ENCODE measurements at regions not wholly inside any gene's neighbourhood (a gene's known extent, or its start where the extent isn't known, plus 50 kb on each side); places are given as distances from the start of the nearest gene placed in this dataset.

- Histone ChIP-seq H3K4me1 (no peaks in the 10 kb centered on the region), H3K4me3 (no peak overlapping the region), H3K27ac (replicated peaks in 1 of 4) (no peak overlapping the region), H3K36me3 (no peaks in the 10 kb centered on the region), H3K9me3 (peaks cover 0 to 18% (median 11%) of the 10 kb centered on the region in 4 donors), H3K27me3 (peaks cover 0 to 47% (median 0%) of the 10 kb centered on the region in 4 donors)
- TF ChIP-seq CTCF (IDR thresholded peaks at IDR 0.05) (no peak), EP300 (IDR thresholded peaks at IDR 0.05) (no peak), POLR2AphosphoS5 (IDR thresholded peaks at IDR 0.05) (no peak), POLR2A (IDR thresholded peaks at IDR 0.05; ENCODE audit: low read depth) (no peak)
- 97% methylated on average over 3 of the region's 5 CpGs for WGBS
- intact Hi-C loops (cut with DNase I), result no loop called here
- no peak for DNase-seq (ENCODE audit: extremely low spot score)
Measured at GRCh38 chr11:120035756-120036155, 102.2 kb downstream of the TRIM29 start.

- Histone ChIP-seq H3K4me3 (no peak overlapping the region), H3K9me3 (peaks cover 0 to 18% (median 11%) of the 10 kb centered on the region in 4 donors), H3K27me3 (peaks cover 0 to 46% (median 0%) of the 10 kb centered on the region in 4 donors), H3K4me1 (no peaks in the 10 kb centered on the region), H3K27ac (replicated peaks in 1 of 4) (no peak overlapping the region), H3K36me3 (no peaks in the 10 kb centered on the region)
- DNase-seq (ENCODE audit: extremely low spot score), result no peak
- 54% methylated on average over 7 of the region's 9 CpGs for WGBS
- TF ChIP-seq EP300 (IDR thresholded peaks at IDR 0.05), result no peak
- intact Hi-C loops (cut with DNase I), result no loop called here
Measured at GRCh38 chr11:120034881-120035630, 102.9 kb downstream of the TRIM29 start.

GRCh38 chr11:120034176-120034875, 103.6 kb downstream of the TRIM29 start:
- no peaks in the 10 kb centered on the region for H3K36me3 ChIP-seq
- intact Hi-C loops (cut with DNase I), result no loop called here
- TF ChIP-seq POLR2A (IDR thresholded peaks at IDR 0.05; ENCODE audit: low read depth), result no peak
- no peak for DNase-seq (ENCODE audit: extremely low spot score)
- peaks cover 0 to 18% (median 11%) of the 10 kb centered on the region in 4 donors for H3K9me3 ChIP-seq
- no peaks in the 10 kb centered on the region for H3K4me1 ChIP-seq
- peaks cover 0 to 48% (median 0%) of the 10 kb centered on the region in 4 donors for H3K27me3 ChIP-seq
- H3K27ac ChIP-seq (replicated peaks in 1 of 4), result no peak overlapping the region
- WGBS, result 90% methylated on average over 6 of the region's 9 CpGs
- H3K4me3 ChIP-seq, result no peak overlapping the region

- Histone ChIP-seq H3K4me3 (no peak overlapping the region), H3K36me3 (no peaks in the 10 kb centered on the region), H3K9me3 (peaks cover 0 to 18% (median 11%) of the 10 kb centered on the region in 4 donors), H3K27ac (replicated peaks in 1 of 4) (no peak overlapping the region), H3K4me1 (no peaks in the 10 kb centered on the region), H3K27me3 (peaks cover 0 to 60% (median 0%) of the 10 kb centered on the region in 4 donors)
- TF ChIP-seq POLR2A (IDR thresholded peaks at IDR 0.05; ENCODE audit: low read depth) (no peak), POLR2AphosphoS5 (IDR thresholded peaks at IDR 0.05) (no peak), EP300 (IDR thresholded peaks at IDR 0.05) (no peak), CTCF (IDR thresholded peaks at IDR 0.05) (no peak)
- 57% methylated on average over 10 of the region's 10 CpGs for WGBS
- intact Hi-C loops (cut with DNase I), result no loop called here
- DNase-seq (ENCODE audit: extremely low spot score), result no peak
Measured at GRCh38 chr11:120032766-120033390, 105.0 kb downstream of the TRIM29 start.

GRCh38 chr11:120031612-120032600, 106.0 kb downstream of the TRIM29 start:
- 54% methylated on average over 9 of the region's 11 CpGs for WGBS
- Histone ChIP-seq H3K36me3 (no peaks in the 10 kb centered on the region), H3K9me3 (peaks cover 0 to 11% (median 6%) of the 10 kb centered on the region in 4 donors), H3K27me3 (peaks cover 0 to 68% (median 0%) of the 10 kb centered on the region in 4 donors), H3K4me3 (no peak overlapping the region), H3K27ac (replicated peaks in 1 of 4) (no peak overlapping the region), H3K4me1 (no peaks in the 10 kb centered on the region)
- TF ChIP-seq EP300 (IDR thresholded peaks at IDR 0.05), result no peak
- no peak for TF ChIP-seq POLR2AphosphoS5 (IDR thresholded peaks at IDR 0.05)
- TF ChIP-seq POLR2A (IDR thresholded peaks at IDR 0.05; ENCODE audit: low read depth), result no peak
- TF ChIP-seq CTCF (IDR thresholded peaks at IDR 0.05), result no peak
- DNase-seq (ENCODE audit: extremely low spot score), result no peak
- intact Hi-C loops (cut with DNase I), result no loop called here
